ENCODE measurements at regions not wholly inside any gene's neighbourhood (a gene's known extent, or its start where the extent isn't known, plus 50 kb on each side); places are given as distances from the start of the nearest gene placed in this dataset.

GRCh38 chr4:22181736-22182135, 233.2 kb upstream of the KCNIP4 start (continued):
- TF ChIP-seq DRAP1 (CRISPR knock-in tag; IDR thresholded peaks at IDR 0.05) (no peak), FOXC1 (CRISPR knock-in tag; IDR thresholded peaks at IDR 0.05; ENCODE audit: borderline replicate concordance) (no peak), SP1 (IDR thresholded peaks at IDR 0.05) (no peak), SP1 (CRISPR knock-in tag; IDR thresholded peaks at IDR 0.05) (no peak), SMARCC2 (IDR thresholded peaks at IDR 0.05) (no peak), RXRB (CRISPR knock-in tag; IDR thresholded peaks at IDR 0.05; ENCODE audit: borderline replicate concordance) (no peak), HMG20A (CRISPR knock-in tag; IDR thresholded peaks at IDR 0.05; ENCODE audit: borderline replicate concordance) (no peak)

- intact Hi-C loops (cut with micrococcal nuclease; ENCODE audit: unreplicated experiment) (no loop called here), in situ Hi-C loops (cut with HindIII; ENCODE audit: extremely low pct_ligation_motif_present, low pct_unique_long_range_greater_than_20kb) (no loop called here)
- FAIRE-seq (no peak), DNase-seq (ENCODE audit: low spot score) (no peak), ATAC-seq (no peak)
- Histone ChIP-seq H4K20me1 (ENCODE audit: insufficient read depth, low read length) (no peaks in the 10 kb centered on the region), H3K4me2 (ENCODE audit: low read depth, low read length) (no peak overlapping the region), H3K27me3 (ENCODE audit: control insufficient read depth in 1 of 2, insufficient read depth in 2 of 2, low read length in 2 of 2) (no peaks in the 10 kb centered on the region), H3K79me2 (ENCODE audit: insufficient read depth, low read length) (no peaks in the 10 kb centered on the region), H2AFZ (ENCODE audit: low read length) (no peak overlapping the region), H3K36me3 (replicated peaks in 1 of 2; ENCODE audit: control insufficient read depth in 1 of 2, insufficient read depth in 2 of 2, low read length in 2 of 2) (no peaks in the 10 kb centered on the region), H3K9me3 (ENCODE audit: low read length) (peaks cover 17% of the 10 kb centered on the region; the same call in 1 of the 2 replicates), H3K9ac (ENCODE audit: insufficient read depth, low read depth, low read length) (no peak overlapping the region), H3K4me3 (replicated peaks in 1 of 3; ENCODE audit: insufficient read depth in 1 of 3, low read depth in 2 of 3, low read length in 3 of 3) (no peak overlapping the region), H3K4me1 (ENCODE audit: insufficient read depth, low read length) (no peaks in the 10 kb centered on the region), H3K27ac (ENCODE audit: extremely low read length, insufficient read depth, low read length) (no peak overlapping the region)
- 0% methylated on average over 1 of the region's 1 CpG for WGBS (ENCODE audit: low lambda C conversion rate)
- BruUV-seq (replicated peaks) = no TSS peak
- ChIA-PET CTCF (ENCODE audit: low intra/inter-chr PET ratio, low total read pairs) (no interaction called here), POLR2A (no interaction called here)
- no peak for TF ChIP-seq ZSCAN30 (CRISPR knock-in tag; IDR thresholded peaks at IDR 0.05)
- no peak for TF ChIP-seq MZF1 (CRISPR knock-in tag; IDR thresholded peaks at IDR 0.05; ENCODE audit: borderline replicate concordance)
- TF ChIP-seq SIN3A (IDR thresholded peaks at IDR 0.05; ENCODE audit: borderline replicate concordance, low read depth, low read length) = no peak
- no peak for TF ChIP-seq ZNF337 (CRISPR knock-in tag; IDR thresholded peaks at IDR 0.05; ENCODE audit: borderline replicate concordance, low read depth)
- no peak for TF ChIP-seq RFX1 (IDR thresholded peaks at IDR 0.05)
- no peak for TF ChIP-seq ARHGAP35 (CRISPR knock-in tag; IDR thresholded peaks at IDR 0.05; ENCODE audit: borderline replicate concordance)
- no peak for TF ChIP-seq ZNF747 (CRISPR knock-in tag; IDR thresholded peaks at IDR 0.05; ENCODE audit: borderline replicate concordance)
- no peak for TF ChIP-seq IKZF1 (IDR thresholded peaks at IDR 0.05)
- no peak for TF ChIP-seq ZNF44 (CRISPR knock-in tag; IDR thresholded peaks at IDR 0.05)
- no peak for TF ChIP-seq PTBP1 (IDR thresholded peaks at IDR 0.05; ENCODE audit: low read depth, low read length, poor library complexity, severe bottlenecking)
- no peak for TF ChIP-seq MAFK (conservative IDR thresholded peaks at IDR 0.05 in 1 of 2, IDR thresholded peaks at IDR 0.05 in 1 of 2; ENCODE audit: low read length in 2 of 2)
- no peak for TF ChIP-seq KLF13 (CRISPR knock-in tag; IDR thresholded peaks at IDR 0.05)
- TF ChIP-seq POLR2AphosphoS5 (IDR thresholded peaks at IDR 0.05; ENCODE audit: low read depth, low read length) = no peak
Observed at GRCh38 chr4:22179124-22179874, 230.7 kb upstream of the KCNIP4 start.
